Inflammatory macrophage treated with lipopolysaccharide for 1 hour (primary cell): ENCODE measurements at regions not wholly inside any gene's neighbourhood (a gene's known extent, or its start where the extent isn't known, plus 50 kb on each side); places are given as distances from the start of the nearest gene placed in this dataset.
"Not testable (repeated sequence)": the region's sequence is repeated elsewhere in the genome, so short reads cannot be mapped to it uniquely, and the experiment has no call there.

Experiments
- DNase-seq, 2 donors: peaks; one replicate each; pipeline ENCODE4 v3.0.0-alpha.2; 2020 to 2022

DNA sequence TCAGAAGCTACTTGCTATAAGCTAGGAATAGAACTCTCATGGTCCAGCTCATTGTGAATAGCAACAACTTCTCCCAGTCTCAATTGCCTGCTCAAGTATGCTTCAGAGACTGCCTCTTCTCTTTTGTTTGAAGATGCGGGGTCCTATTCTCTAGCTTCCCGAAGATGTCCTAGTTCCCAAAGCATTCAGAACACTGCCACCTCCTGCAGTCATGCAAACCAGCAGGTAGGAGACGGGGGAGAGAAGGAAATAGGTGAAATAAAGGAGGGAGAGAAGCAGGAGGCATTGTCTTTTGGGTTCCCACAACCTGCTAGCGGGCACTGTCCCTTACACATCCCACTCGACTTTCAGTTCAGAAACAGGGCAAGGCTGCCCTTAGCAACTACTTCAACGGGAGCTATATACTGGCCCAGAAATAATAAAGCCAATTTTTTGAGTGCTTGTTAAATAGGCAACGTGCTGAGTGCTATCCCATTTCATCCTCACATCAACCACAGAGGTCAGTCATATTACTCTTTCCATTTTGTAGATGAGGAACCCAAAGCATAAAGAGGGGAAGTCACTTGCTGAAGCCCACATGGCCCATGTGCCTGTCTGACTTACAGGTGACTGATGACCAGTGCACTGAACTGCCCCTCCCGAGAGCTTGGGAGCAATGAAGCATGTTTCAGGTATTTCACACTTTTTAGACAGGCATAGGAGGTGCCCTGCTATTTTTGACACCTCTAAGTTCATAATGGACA is 61.9 kb upstream of the ATXN1 start:
- no peak for DNase-seq

DNA sequence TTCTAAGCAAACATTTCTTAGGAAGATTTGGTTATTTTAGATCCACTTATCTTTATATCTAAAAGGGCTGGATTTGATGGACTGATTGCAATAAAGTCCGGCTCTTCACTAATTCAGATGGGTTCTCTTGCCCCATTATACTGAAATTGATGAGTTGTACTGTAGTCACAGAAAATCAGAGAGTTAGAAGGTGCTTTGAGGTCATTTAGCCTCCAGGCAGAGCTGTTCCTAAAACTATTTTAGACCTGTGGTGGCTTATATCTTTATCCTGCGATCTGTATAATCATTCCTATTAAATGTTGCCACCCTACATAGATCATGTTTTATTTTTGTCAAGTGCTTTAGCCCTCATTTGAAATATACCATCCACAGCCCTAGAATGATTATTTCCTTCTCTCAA is 61.3 kb upstream of the ATXN1 start:
- no peak for DNase-seq

DNA sequence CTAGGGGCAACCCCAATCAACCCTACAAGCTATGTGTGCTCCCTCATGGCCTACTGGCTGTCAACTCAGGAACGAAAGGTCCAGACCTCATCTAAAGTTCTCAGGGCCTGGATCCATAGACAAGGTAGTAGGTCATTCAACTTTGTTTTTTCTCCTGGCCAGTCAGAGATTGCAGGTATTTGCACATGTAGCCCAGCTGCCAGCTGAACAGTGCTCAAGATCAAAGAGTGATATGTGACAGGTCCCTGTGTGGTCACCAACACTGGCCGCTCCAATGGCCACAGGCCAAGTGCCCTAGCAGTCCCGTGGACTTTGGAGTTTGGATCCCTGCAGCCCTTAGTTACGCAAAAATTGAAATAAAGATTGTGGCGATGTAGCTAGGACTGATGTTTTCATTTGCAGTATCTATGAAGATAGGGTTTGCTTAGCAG is 60.6 kb upstream of the ATXN1 start:
- DNase-seq = no peak

DNA sequence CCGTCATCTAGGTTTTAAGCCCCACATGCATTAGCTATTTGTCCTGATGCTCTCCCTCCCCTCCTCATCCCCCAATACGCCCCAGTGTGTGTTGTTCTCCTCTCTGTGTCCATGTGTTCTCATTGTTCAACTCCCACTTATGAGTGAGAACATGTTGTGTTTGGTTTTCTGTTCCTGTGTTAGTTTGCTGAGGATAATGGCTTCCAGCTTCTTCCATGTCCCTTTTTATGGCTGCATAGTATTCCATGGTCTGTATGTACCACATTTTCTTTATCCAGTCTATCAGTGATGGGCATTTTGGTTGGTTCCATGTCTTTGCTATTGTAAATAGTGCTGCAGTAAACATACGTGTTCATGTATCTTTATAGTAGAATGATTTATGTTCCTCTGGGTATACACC is 59.0 kb upstream of the ATXN1 start:
- DNase-seq = not testable (repeated sequence)

DNA sequence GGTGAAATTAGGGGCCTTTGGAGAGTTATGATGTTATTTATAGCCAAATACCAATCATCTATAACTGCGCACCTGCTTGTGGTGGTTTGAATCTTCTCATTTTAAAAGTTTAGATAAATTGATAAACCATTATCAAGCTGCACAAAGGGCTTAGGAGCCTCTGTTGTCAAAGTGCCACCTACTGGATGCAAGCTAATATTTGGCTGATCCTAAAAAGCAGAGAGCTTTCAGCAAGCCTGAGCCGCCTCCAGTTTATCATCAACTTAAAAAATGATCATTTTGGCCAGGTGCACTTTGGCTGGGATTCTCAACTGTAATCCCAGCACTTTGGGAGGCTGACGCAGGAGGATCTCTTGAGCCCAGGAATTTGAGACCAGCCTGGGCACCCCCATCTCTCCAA is 58.5 kb upstream of the ATXN1 start:
- no peak for DNase-seq

DNA sequence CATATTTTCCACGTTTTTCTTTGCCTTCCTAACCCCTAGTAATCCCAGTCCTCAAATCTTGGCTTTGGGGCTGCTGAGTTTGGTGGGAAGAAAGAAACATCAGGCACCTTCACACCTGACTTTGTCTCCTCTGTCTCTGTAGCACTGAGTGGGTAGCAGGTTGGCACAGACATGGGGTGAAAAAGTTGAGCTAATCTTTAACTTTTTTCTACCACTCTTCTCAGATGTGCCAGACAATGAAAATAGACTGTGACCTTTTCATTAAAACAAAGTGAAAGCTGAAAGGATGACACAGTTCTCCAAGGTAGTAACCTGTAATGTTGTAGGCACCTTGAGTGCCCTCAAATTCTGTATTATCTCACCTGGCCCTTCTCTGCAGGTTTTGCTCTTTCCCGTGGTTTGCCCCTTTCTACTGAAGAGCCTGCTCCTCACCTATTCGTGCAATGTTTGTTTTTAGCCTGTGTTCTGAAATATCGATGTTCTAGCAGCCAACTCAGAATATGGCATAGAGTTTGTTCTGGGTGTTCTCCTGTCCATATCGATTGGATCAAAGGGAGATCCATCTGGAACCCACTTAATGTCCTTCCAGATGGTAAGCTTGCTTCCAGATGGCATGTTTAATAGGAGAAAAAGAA is 57.8 kb upstream of the ATXN1 start:
- no peak for DNase-seq

DNA sequence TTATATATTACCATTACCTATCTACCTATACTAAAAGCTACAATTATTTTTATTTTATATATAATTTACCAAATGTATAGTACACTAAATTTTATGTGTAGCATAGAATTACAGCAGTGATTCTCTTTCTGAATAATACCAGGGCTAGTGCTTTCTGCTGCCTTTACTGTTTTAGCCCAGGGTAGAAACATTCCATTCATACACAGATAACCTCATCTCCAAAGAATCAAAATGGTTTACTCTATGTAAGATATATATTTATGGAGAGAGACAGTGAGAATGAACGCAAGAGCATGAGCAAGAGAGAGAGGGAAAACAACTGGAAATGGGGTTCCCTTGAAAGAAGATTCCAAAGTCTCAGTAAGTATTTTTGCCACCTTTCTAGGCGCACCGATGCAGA is 56.3 kb upstream of the ATXN1 start:
- no peak for DNase-seq

DNA sequence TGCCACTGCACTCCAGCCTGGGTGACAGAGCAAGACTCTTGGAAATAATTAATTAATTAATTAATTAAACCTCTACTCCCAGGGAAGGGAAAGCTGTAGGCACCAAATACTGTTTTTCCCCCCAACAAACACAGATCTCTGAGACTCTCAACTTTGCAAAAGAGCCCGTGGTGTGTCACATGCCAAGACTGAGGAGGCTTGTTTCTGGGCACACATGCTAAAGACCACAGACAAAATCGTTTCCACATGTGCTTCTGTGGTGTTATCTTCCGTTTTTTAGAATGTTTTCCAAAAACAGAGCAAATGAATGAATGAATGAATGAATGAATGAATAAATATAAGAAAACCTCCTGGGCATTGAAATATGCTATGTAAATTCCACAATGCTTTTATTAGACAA is 55.6 kb upstream of the ATXN1 start:
- DNase-seq = no peak

DNA sequence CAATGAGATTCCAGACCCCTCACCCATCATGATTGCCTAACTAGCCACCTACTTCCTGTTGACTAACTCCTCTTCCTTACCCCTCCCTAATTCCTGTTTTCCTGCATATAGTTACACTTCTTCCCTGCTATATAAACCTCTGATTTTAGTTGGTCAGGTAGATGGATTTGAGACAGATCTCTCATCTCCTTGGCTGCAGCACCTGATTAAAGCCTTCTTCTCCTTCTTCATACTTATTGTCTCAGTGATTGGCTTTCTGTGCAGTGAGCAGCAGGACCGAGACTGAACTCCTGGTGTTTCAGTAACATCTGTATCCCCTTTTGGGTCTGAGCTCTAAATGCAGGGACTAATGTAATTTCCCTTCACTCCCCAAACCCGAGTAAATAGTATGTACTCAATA is 51.7 kb upstream of the ATXN1 start:
- no peak for DNase-seq

DNA sequence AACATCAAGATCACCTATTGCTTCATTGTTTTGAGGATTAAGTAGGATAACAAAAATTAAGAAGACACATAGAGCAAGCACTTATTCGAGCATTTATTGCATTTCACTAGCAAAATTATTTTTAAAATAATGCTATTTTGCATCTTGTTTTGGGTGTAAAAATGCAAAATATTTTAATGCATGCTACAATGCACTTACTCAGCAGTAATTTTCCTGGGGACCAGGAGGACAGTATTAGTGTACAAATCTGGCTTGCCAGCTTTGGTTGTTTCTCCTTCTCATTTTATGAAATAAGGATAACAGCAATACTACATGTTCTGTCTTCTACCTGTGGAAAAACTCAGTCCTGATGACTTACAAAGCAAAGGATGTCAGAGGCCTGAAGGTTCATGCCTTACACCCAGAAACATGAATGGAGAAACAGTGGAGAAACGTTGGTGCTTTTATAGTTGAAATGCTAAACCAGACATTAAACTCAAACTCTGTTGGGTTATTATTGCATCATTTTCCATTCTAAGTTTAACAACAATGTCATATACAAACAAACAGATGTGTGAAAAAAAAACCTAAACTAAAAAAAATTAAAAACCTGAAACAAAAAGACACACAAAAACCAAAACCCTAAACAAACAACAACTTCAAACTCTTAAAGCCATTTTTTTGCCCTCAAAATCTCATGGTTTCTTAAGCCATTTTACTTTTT is 50.2 kb upstream of the ATXN1 start:
- DNase-seq = no peak
